ENCODE measurements at regions not wholly inside any gene's neighbourhood (a gene's known extent, or its start where the extent isn't known, plus 50 kb on each side); places are given as distances from the start of the nearest gene placed in this dataset.

DNA sequence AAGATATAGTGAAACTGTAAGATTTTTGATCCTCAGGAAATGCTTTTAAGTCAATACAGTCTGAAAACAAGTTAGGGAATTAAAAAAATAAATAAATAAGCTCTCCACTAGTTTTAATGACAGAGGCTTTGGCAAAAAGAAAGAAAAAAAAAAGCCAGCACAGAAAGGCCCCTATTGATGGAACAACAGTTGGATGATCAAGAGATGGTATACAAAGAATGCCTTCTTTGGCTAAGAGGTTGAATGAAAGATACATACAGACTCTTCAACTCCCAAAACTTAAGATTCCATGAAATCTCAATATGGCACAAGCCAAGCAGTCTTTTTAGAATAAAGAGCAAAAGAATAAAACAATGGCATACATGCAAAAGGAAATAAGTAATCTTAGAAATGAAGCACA is 64.0 kb upstream of the GALNT5 start:
- FAIRE-seq: no peak

DNA sequence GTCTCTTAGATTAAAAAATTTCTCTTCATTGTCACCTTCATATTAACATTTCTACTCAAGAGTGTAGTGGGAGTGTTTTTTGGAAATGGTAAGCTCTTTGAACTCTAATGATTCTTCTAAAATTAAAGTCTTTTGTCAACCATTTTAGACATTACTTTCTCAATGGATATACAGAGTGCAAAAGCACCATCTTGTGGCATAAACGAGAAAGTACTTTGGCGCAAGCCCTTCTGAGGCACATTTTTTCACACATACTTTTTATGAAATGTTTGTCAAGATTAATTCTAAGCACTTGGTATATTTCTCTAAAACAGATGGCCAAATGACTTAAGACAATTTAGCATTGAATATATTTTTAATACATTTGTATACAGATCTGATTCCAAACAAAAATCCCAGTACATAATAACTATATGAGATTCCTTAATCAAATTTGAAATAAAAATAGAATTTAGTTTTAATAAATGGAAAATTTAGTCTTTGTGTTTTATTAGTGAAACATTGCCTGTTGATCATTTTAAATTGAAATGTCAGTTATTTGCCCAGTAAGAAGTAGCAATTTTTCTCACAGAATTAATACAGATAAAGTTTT is 63.3 kb upstream of the GALNT5 start:
- FAIRE-seq: peak; percentile 99

DNA sequence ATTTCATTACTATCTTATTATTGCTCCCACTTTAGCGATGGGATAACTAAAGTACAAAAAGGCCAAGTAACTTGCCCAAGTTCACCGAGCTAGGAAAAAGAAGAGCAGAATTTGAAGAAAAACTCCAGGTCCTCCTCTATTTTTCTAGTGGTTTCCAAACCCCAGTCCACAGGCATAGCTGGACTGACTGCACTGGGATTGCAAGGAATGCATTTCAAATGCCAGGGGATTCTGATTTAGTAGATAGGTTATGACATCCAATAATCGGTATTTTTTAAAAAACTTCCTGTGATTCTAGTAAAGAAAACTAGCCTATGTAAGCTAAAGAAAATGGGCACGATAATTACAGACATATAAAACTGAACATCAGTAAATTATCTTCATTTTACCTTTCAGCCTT is 62.7 kb upstream of the GALNT5 start:
- FAIRE-seq: no peak

DNA sequence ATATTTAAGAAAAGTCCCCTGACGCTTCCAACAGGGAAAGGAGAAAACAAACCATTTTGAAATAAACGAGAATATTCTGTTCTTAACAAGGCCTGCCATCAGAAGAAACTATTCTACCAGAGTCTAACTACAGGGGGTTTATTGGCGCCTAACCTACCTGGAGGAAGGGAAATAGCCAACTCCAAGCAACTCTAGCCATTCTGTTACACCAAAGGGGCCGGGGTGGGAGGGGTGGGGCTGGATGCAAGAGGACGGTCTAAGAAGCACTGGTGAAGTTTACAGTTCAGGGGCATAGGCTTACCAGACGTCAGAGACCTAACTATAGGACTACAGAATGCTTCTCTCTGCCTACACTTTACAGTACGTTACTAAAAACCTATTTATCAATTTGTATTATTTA is 60.5 kb upstream of the GALNT5 start:
- no peak for FAIRE-seq

DNA sequence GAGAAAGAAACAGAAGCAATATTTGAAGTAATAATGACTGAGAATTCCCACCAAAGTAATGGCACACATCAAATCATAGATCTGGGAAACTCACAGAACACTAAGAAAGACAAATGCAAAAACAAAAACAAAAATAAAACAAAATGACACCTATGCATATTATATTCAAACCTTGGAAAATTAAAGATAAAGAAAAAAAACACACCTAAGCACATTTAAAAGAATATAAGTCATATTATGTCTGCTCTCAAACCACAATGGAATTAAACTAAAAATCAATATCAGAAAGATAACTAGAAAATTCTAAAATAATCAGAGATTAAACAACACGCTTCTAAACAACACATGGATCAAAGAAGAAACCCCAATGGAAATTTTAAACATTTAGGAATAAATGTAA is 59.7 kb upstream of the GALNT5 start:
- no peak for FAIRE-seq

DNA sequence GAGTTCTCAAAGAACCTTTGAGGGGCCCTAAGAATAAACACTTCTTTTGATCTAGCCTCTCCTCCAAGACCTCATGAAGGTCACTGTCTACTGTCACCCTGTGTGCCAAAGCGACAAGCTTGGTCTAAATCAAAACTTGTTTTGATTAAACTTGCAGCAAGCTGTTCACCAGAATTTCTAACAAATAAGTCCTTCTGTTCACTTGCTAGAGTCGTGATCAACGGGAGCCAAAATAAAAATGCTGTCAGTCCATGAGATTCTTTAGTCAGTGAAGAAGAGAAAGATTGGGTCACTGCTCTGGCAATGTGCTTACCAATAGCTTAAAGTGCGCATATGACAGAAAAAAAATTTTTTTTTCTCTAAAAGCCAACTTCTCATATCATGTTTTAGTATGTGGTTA is 53.9 kb upstream of the GALNT5 start:
- FAIRE-seq: no peak

DNA sequence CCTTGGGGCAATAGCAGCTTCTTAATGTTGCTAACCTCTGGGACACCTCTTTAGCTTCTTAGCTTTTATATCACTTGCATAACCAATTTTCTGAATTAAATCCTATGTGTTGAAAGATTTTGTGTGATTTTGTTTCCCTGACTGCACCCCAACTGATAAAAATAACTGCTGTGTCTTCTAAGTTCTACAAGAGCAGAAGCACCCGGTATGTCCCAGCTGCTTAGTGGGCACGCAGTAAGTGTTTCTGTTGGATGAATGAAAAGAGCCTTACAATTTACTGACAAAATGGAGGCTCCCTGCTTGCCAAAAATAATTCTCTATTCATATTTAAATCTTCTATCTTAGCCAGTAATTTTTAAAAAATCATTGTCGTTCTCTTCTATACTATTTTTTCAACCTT is 53.1 kb upstream of the GALNT5 start:
- no peak for FAIRE-seq

DNA sequence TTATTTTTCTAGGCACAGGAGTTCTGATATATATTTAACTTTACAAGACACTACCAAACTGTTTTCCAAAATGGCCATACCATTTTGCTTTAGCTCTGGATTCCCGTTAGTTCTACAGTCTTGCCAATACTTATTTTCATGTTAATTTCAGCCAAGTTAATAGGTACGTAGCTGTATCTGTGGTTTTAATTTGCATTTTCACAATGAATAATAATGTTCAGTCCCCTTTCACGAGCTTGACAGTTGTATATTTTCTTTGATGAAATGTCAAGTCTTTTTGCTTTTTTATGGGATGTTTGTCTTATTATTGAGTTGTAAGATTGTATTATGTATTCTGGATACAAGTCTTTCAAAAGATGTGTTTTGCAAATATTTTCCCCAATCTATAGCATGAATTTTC is 50.6 kb upstream of the GALNT5 start:
- no peak for FAIRE-seq
